ENCODE measurements at regions not wholly inside any gene's neighbourhood (a gene's known extent, or its start where the extent isn't known, plus 50 kb on each side); places are given as distances from the start of the nearest gene placed in this dataset.

GRCh38 chr3:152079980-152080379 is 188.7 kb upstream of the MBNL1 start:
- Histone ChIP-seq H3K27ac (no peak overlapping the region), H3K4me1 (replicated peaks) (no peaks in the 10 kb centered on the region), H3K4me3 (no peak overlapping the region), H3K9me3 (replicated peaks) (no peaks in the 10 kb centered on the region), H3K27me3 (replicated peaks) (no peaks in the 10 kb centered on the region), H3K36me3 (no peaks in the 10 kb centered on the region)
- no peak for DNase-seq (ENCODE audit: low read depth in 1 of 2, low spot score in 2 of 2)

GRCh38 chr3:152083135-152083534 is 185.6 kb upstream of the MBNL1 start:
- no peak for DNase-seq (ENCODE audit: low read depth in 1 of 2, low spot score in 2 of 2)
- Histone ChIP-seq H3K4me3 (no peak overlapping the region), H3K4me1 (replicated peaks) (no peaks in the 10 kb centered on the region), H3K27me3 (replicated peaks) (no peaks in the 10 kb centered on the region), H3K36me3 (no peaks in the 10 kb centered on the region), H3K9me3 (replicated peaks) (no peaks in the 10 kb centered on the region), H3K27ac (no peak overlapping the region)

- no peak overlapping the region for H3K4me3 ChIP-seq
- H3K9me3 ChIP-seq (replicated peaks): no peaks in the 10 kb centered on the region
- no peaks in the 10 kb centered on the region for H3K4me1 ChIP-seq (replicated peaks)
- no peaks in the 10 kb centered on the region for H3K27me3 ChIP-seq (replicated peaks)
- H3K36me3 ChIP-seq: no peaks in the 10 kb centered on the region
- DNase-seq (ENCODE audit: low read depth in 1 of 2, low spot score in 2 of 2): no peak
- H3K27ac ChIP-seq: no peak overlapping the region
These were observed 184.1 kb upstream of the MBNL1 start for GRCh38 chr3:152084441-152085158.

GRCh38 chr3:152087153-152087552 is 181.6 kb upstream of the MBNL1 start:
- Histone ChIP-seq H3K27me3 (replicated peaks) (no peaks in the 10 kb centered on the region), H3K4me1 (replicated peaks) (no peaks in the 10 kb centered on the region), H3K9me3 (replicated peaks) (no peaks in the 10 kb centered on the region), H3K36me3 (no peaks in the 10 kb centered on the region), H3K4me3 (no peak overlapping the region), H3K27ac (no peak overlapping the region)
- DNase-seq (ENCODE audit: low read depth in 1 of 2, low spot score in 2 of 2): no peak

GRCh38 chr3:152089528-152089927 is 179.2 kb upstream of the MBNL1 start:
- no peaks in the 10 kb centered on the region for H3K4me1 ChIP-seq (replicated peaks)
- H3K27me3 ChIP-seq (replicated peaks): no peaks in the 10 kb centered on the region
- no peak overlapping the region for H3K4me3 ChIP-seq
- no peak for DNase-seq (ENCODE audit: low read depth in 1 of 2, low spot score in 2 of 2)
- no peaks in the 10 kb centered on the region for H3K9me3 ChIP-seq (replicated peaks)
- H3K36me3 ChIP-seq: no peaks in the 10 kb centered on the region
- H3K27ac ChIP-seq: no peak overlapping the region

GRCh38 chr3:152091725-152092124 is 177.0 kb upstream of the MBNL1 start:
- no peaks in the 10 kb centered on the region for H3K4me1 ChIP-seq (replicated peaks)
- no peaks in the 10 kb centered on the region for H3K9me3 ChIP-seq (replicated peaks)
- no peak overlapping the region for H3K4me3 ChIP-seq
- H3K27ac ChIP-seq: no peak overlapping the region
- H3K27me3 ChIP-seq (replicated peaks): no peaks in the 10 kb centered on the region
- H3K36me3 ChIP-seq: no peaks in the 10 kb centered on the region
- no peak for DNase-seq (ENCODE audit: low read depth in 1 of 2, low spot score in 2 of 2)

- DNase-seq (ENCODE audit: low read depth in 1 of 2, low spot score in 2 of 2): no peak
These were observed 174.8 kb upstream of the MBNL1 start for GRCh38 chr3:152093901-152094300.

GRCh38 chr3:152094406-152094805 is 174.3 kb upstream of the MBNL1 start:
- Histone ChIP-seq H3K27ac (no peak overlapping the region), H3K9me3 (replicated peaks) (no peaks in the 10 kb centered on the region), H3K4me3 (no peak overlapping the region), H3K36me3 (no peaks in the 10 kb centered on the region), H3K4me1 (replicated peaks) (no peaks in the 10 kb centered on the region), H3K27me3 (replicated peaks) (no peaks in the 10 kb centered on the region)
- DNase-seq (ENCODE audit: low read depth in 1 of 2, low spot score in 2 of 2): no peak

More at GRCh38 chr3:152093901-152094300, 174.8 kb upstream of the MBNL1 start:
- Histone ChIP-seq H3K4me3 (no peak overlapping the region), H3K27ac (no peak overlapping the region), H3K36me3 (no peaks in the 10 kb centered on the region), H3K27me3 (replicated peaks) (no peaks in the 10 kb centered on the region), H3K9me3 (replicated peaks) (no peaks in the 10 kb centered on the region), H3K4me1 (replicated peaks) (no peaks in the 10 kb centered on the region)

GRCh38 chr3:152095472-152095871 is 173.3 kb upstream of the MBNL1 start:
- H3K27me3 ChIP-seq (replicated peaks): no peaks in the 10 kb centered on the region
- H3K4me1 ChIP-seq (replicated peaks): no peaks in the 10 kb centered on the region
- H3K9me3 ChIP-seq (replicated peaks): no peaks in the 10 kb centered on the region
- DNase-seq (ENCODE audit: low read depth in 1 of 2, low spot score in 2 of 2): no peak
- no peak overlapping the region for H3K27ac ChIP-seq
- no peak overlapping the region for H3K4me3 ChIP-seq
- H3K36me3 ChIP-seq: no peaks in the 10 kb centered on the region

GRCh38 chr3:152096280-152096906 is 172.3 kb upstream of the MBNL1 start:
- no peaks in the 10 kb centered on the region for H3K27me3 ChIP-seq (replicated peaks)
- H3K4me3 ChIP-seq: no peak overlapping the region
- no peaks in the 10 kb centered on the region for H3K9me3 ChIP-seq (replicated peaks)
- H3K36me3 ChIP-seq: no peaks in the 10 kb centered on the region
- no peak overlapping the region for H3K27ac ChIP-seq
- no peak for DNase-seq (ENCODE audit: low read depth in 1 of 2, low spot score in 2 of 2)
- H3K4me1 ChIP-seq (replicated peaks): no peaks in the 10 kb centered on the region

- H3K36me3 ChIP-seq: no peaks in the 10 kb centered on the region
- H3K4me3 ChIP-seq: no peak overlapping the region
- no peak overlapping the region for H3K27ac ChIP-seq
- DNase-seq (ENCODE audit: low read depth in 1 of 2, low spot score in 2 of 2): no peak
- no peaks in the 10 kb centered on the region for H3K27me3 ChIP-seq (replicated peaks)
- no peaks in the 10 kb centered on the region for H3K4me1 ChIP-seq (replicated peaks)
- H3K9me3 ChIP-seq (replicated peaks): no peaks in the 10 kb centered on the region
These were observed 171.6 kb upstream of the MBNL1 start for GRCh38 chr3:152097120-152097519.

GRCh38 chr3:152097770-152098169 is 171.0 kb upstream of the MBNL1 start:
- H3K27ac ChIP-seq: no peak overlapping the region
- H3K4me1 ChIP-seq (replicated peaks): no peaks in the 10 kb centered on the region
- DNase-seq (ENCODE audit: low read depth in 1 of 2, low spot score in 2 of 2): no peak
- no peak overlapping the region for H3K4me3 ChIP-seq
- H3K36me3 ChIP-seq: no peaks in the 10 kb centered on the region
- no peaks in the 10 kb centered on the region for H3K9me3 ChIP-seq (replicated peaks)
- no peaks in the 10 kb centered on the region for H3K27me3 ChIP-seq (replicated peaks)

- H3K4me3 ChIP-seq: no peak overlapping the region
- H3K27ac ChIP-seq: no peak overlapping the region
- no peaks in the 10 kb centered on the region for H3K9me3 ChIP-seq (replicated peaks)
- H3K27me3 ChIP-seq (replicated peaks): no peaks in the 10 kb centered on the region
- DNase-seq (ENCODE audit: low read depth in 1 of 2, low spot score in 2 of 2): no peak
- H3K4me1 ChIP-seq (replicated peaks): no peaks in the 10 kb centered on the region
- H3K36me3 ChIP-seq: no peaks in the 10 kb centered on the region
These were observed 168.1 kb upstream of the MBNL1 start for GRCh38 chr3:152100491-152101132.

GRCh38 chr3:152102410-152102809 is 166.3 kb upstream of the MBNL1 start:
- no peak overlapping the region for H3K27ac ChIP-seq
- no peaks in the 10 kb centered on the region for H3K4me1 ChIP-seq (replicated peaks)
- no peak for DNase-seq (ENCODE audit: low read depth in 1 of 2, low spot score in 2 of 2)
- H3K27me3 ChIP-seq (replicated peaks): no peaks in the 10 kb centered on the region
- H3K9me3 ChIP-seq (replicated peaks): no peaks in the 10 kb centered on the region
- no peak overlapping the region for H3K4me3 ChIP-seq
- no peaks in the 10 kb centered on the region for H3K36me3 ChIP-seq
